ENCODE measurements at regions not wholly inside any gene's neighbourhood (a gene's known extent, or its start where the extent isn't known, plus 50 kb on each side); places are given as distances from the start of the nearest gene placed in this dataset.

DNA sequence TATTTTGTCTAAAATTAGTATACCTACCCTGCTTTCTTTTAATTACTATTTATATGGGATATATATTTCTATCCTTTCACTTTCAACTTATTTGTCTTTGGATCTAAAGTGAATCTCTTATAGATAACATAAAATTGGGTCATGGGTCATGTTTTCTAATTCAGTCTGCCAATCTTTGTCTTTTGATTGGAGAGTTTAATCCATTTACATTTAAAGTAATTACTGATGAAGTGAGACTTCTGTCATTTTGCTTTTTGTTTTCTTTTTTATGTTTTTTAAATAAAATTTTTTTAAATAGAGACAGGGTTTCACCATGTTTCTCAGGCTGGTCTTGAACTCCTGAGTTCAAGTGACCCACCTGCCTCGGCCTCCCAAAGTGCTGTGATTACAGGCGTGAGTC is 50.5 kb upstream of the PRDM1 start:
- WGBS = 94% methylated on average over 2 of the region's 2 CpGs

DNA sequence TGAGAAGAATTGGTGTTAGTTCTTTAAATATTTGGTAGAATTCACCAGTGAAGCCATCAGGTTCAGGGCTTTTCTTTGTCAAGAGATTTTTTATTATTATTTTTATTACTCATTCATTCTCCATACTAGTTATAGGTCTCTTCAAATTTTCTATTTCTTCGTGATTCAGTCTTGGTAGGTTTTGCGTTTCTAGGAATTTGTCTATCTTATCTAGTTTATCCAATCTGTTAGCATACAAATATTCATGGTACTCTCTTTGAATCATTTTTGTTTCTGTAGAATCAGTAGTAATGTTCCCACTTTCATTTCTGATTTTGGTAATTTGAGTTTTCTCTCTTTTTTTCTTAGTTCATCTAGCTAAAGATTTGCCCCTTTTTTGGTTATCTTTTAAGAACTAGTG is 52.3 kb upstream of the PRDM1 start:
- no peak overlapping the region for H3K4me3 ChIP-seq (ENCODE audit: low read length)
- no peaks in the 10 kb centered on the region for H3K27me3 ChIP-seq (ENCODE audit: insufficient read depth, low read length)
- H3K36me3 ChIP-seq (ENCODE audit: insufficient read depth, low read length) = no peaks in the 10 kb centered on the region
- H3K9me3 ChIP-seq (ENCODE audit: insufficient read depth, low read depth, low read length) = peaks cover 13% of the 10 kb centered on the region; the same call in 1 of the 2 replicates
- no peak overlapping the region for H3K9ac ChIP-seq (ENCODE audit: low read depth, low read length)
- H3K4me1 ChIP-seq (ENCODE audit: insufficient read depth, low read length) = no peaks in the 10 kb centered on the region
- no peak overlapping the region for H3K27ac ChIP-seq (ENCODE audit: low read depth, low read length)
- no CpG with 5 or more reads among the region's 2 CpGs for WGBS

More for the DNA sequence above, 50.5 kb upstream of the PRDM1 start:
- Histone ChIP-seq H3K27ac (ENCODE audit: low read depth, low read length) (no peak overlapping the region), H3K4me3 (ENCODE audit: low read length) (no peak overlapping the region), H3K36me3 (ENCODE audit: insufficient read depth, low read length) (no peaks in the 10 kb centered on the region), H3K4me1 (ENCODE audit: insufficient read depth, low read length) (no peaks in the 10 kb centered on the region), H3K9me3 (ENCODE audit: insufficient read depth, low read depth, low read length) (peaks cover 13% of the 10 kb centered on the region; the same call in 1 of the 2 replicates), H3K9ac (ENCODE audit: low read depth, low read length) (no peak overlapping the region), H3K27me3 (ENCODE audit: insufficient read depth, low read length) (no peaks in the 10 kb centered on the region)

DNA sequence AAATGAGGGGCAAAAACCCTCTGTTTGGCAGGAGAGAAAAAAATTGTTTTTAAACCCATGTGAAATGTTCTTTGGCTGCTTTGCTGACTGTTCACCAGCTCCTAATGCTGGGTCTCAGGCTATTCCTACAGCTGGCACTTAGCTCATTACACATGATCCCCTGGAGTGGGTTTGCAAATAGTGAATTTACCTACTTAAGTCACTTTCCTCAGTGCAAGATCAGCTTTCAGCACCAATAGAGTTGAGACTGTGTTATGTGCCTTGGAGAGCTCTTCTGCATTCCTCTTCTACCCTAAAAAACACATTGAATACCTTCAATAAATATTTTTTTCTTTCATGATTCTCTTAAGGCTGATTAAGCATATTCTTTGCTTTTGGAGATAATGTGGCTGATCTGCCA is 58.4 kb upstream of the PRDM1 start:
- H3K36me3 ChIP-seq (ENCODE audit: insufficient read depth, low read length) = no peaks in the 10 kb centered on the region
- no peaks in the 10 kb centered on the region for H3K9me3 ChIP-seq (ENCODE audit: insufficient read depth, low read depth, low read length)
- H3K9ac ChIP-seq (ENCODE audit: low read depth, low read length) = no peak overlapping the region
- H3K27me3 ChIP-seq (ENCODE audit: insufficient read depth, low read length) = no peaks in the 10 kb centered on the region
- no peak overlapping the region for H3K4me3 ChIP-seq (ENCODE audit: low read length)
- H3K27ac ChIP-seq (ENCODE audit: low read depth, low read length) = no peak overlapping the region
- H3K4me1 ChIP-seq (ENCODE audit: insufficient read depth, low read length) = peaks cover 16% of the 10 kb centered on the region

DNA sequence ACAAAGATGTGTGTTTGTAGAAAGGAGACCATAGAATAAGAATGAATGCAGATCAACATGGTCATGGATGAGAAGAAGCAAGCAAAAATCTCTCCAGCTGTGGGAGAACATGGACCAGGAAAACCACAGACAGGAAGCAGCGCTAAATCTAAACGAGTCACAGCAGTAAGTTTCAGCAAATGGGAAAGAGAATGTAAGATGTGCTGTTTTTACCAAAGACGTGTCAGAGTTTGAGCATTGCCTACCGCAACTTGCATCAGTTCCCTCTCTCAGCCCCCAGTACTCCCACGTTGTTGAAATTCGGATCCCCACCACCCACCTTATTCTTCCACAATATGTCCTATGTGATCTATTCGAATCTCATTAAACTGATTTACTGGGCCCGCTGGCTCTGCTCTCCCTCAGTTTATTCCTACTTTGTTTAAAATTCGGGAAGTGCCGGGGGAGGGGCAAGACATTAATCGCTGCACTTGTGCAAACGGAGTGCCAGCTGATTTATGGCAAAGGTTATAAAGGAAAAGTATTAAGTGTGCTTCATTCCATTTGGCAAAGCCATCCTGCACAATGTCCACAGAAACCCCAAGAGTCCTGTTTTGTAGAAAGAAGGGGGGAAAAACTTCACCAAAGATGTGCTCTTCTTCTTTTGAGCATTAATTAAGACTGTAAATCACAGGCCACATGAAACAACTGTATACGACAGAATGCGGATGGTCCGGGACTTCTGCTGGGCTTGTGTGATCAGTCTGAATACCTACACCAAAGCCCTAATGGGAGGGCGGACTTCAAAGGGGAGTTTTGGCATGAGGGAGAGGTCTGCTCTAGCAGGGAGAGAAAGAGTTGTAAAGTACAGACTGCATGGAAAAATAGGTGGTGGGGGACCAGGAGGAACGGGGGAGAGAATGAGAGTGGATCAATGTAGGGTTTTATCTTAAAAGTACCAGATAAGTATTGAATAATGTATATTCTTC is 59.1 kb upstream of the PRDM1 start:
- H3K9me3 ChIP-seq (ENCODE audit: insufficient read depth, low read depth, low read length) = no peaks in the 10 kb centered on the region
- H3K27ac ChIP-seq (ENCODE audit: low read depth, low read length) = no peak overlapping the region
- 53% methylated on average over 17 of the region's 17 CpGs for WGBS
- H3K4me3 ChIP-seq (ENCODE audit: low read length) = no peak overlapping the region
- no peak overlapping the region for H3K9ac ChIP-seq (ENCODE audit: low read depth, low read length)
- H3K4me1 ChIP-seq (ENCODE audit: insufficient read depth, low read length) = peaks cover 16% of the 10 kb centered on the region
- no peaks in the 10 kb centered on the region for H3K36me3 ChIP-seq (ENCODE audit: insufficient read depth, low read length)
- H3K27me3 ChIP-seq (ENCODE audit: insufficient read depth, low read length) = no peaks in the 10 kb centered on the region

DNA sequence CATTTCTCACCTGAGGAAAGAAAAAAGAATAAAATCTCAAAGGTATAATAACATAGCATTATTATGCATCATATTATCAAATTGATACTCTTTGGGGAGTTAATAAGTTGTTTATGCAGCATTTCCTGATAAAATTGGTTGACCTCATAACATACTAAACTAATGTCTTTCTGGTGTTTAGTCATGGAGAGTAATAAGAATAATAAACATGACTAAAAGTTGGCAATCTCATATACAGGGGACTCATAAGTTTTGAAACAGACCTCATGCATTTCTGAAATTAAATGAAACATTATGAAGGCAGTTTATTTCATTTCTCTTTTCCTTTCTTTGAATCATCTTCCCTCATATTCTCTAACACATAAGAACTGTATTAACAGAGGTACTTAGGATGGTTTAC is 60.5 kb upstream of the PRDM1 start:
- Histone ChIP-seq H3K36me3 (ENCODE audit: insufficient read depth, low read length) (no peaks in the 10 kb centered on the region), H3K9ac (ENCODE audit: low read depth, low read length) (no peak overlapping the region), H3K4me3 (ENCODE audit: low read length) (no peak overlapping the region), H3K9me3 (ENCODE audit: insufficient read depth, low read depth, low read length) (no peaks in the 10 kb centered on the region), H3K27ac (ENCODE audit: low read depth, low read length) (no peak overlapping the region), H3K27me3 (ENCODE audit: insufficient read depth, low read length) (no peaks in the 10 kb centered on the region), H3K4me1 (ENCODE audit: insufficient read depth, low read length) (peaks cover 16% of the 10 kb centered on the region)

DNA sequence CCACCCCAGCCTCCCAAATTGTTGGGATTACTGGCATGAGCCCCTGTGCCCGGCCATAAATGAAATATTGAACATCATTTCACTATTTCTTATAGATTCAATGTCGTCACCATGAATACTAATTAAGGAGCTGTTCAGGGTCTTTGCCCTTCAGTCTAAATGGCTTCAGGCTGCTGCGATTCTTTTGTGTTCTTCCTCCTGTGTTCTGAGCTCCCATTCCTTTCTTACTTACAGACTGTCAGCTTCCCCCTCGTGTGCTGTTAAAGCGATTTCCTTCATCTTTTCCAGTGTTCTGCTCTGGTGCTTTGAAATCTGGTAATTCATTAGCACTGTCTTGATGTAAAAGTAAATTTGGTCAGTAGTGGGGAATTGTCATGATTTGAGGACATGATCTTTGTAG is 63.3 kb upstream of the PRDM1 start:
- WGBS = 73% methylated on average over 5 of the region's 5 CpGs
- H3K4me3 ChIP-seq (ENCODE audit: low read length) = no peak overlapping the region
- no peaks in the 10 kb centered on the region for H3K27me3 ChIP-seq (ENCODE audit: insufficient read depth, low read length)
- peaks cover 14% of the 10 kb centered on the region for H3K4me1 ChIP-seq (ENCODE audit: insufficient read depth, low read length)
- H3K27ac ChIP-seq (ENCODE audit: low read depth, low read length) = no peak overlapping the region
- no peaks in the 10 kb centered on the region for H3K9me3 ChIP-seq (ENCODE audit: insufficient read depth, low read depth, low read length)
- no peaks in the 10 kb centered on the region for H3K36me3 ChIP-seq (ENCODE audit: insufficient read depth, low read length)
- H3K9ac ChIP-seq (ENCODE audit: low read depth, low read length) = no peak overlapping the region

DNA sequence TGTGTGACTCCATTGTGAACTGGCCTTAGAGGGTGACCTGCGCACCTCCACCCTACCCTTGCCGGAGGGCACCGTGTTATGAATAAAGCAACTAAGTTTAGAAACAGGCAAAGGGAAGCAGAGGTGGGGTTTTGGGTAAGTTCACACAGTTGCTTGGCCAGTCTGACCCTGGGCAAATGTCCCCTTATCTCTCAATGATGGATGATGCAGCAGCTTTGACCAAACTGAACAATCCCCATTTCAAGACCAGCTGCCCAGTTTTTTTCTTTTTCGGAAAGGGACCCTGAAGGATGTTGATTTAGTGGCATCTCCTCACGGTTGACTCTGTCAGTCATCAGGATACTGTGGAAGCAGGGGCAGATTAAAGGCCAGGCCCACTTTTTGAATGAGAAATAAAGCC is 68.7 kb upstream of the PRDM1 start:
- Histone ChIP-seq H3K9ac (ENCODE audit: low read depth, low read length) (no peak overlapping the region), H3K27ac (ENCODE audit: low read depth, low read length) (no peak overlapping the region), H3K9me3 (ENCODE audit: insufficient read depth, low read depth, low read length) (no peaks in the 10 kb centered on the region), H3K4me1 (ENCODE audit: insufficient read depth, low read length) (peaks cover 19% of the 10 kb centered on the region), H3K4me3 (ENCODE audit: low read length) (no peak overlapping the region), H3K36me3 (ENCODE audit: insufficient read depth, low read length) (no peaks in the 10 kb centered on the region), H3K27me3 (ENCODE audit: insufficient read depth, low read length) (no peaks in the 10 kb centered on the region)
- WGBS = 82% methylated on average over 5 of the region's 5 CpGs

DNA sequence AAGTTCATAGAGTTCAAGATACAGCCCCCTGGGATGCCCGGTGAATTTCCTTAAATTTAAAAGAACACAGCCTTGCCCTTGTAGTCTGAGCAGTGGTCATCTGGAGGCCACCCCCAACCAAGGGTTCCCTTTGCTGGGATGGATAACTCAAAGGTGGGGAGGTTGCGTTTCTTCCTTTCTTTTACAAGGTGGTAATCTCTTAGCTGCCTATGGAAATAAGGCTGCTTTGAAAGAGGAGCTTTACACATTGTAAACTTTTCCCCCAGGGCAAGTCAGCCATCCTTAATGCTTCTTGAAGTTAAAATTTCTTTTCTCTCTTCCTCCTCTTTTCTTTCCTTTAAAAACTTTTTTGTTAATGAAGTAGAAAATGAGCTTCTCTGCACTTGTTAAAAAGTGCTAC is 71.2 kb upstream of the PRDM1 start:
- H3K9ac ChIP-seq (ENCODE audit: low read depth, low read length) = no peak overlapping the region
- H3K27ac ChIP-seq (ENCODE audit: low read depth, low read length) = peak overlapping the region; percentile 73; the same call in 1 of the 2 replicates
- H3K4me3 ChIP-seq (ENCODE audit: low read length) = no peak overlapping the region

DNA sequence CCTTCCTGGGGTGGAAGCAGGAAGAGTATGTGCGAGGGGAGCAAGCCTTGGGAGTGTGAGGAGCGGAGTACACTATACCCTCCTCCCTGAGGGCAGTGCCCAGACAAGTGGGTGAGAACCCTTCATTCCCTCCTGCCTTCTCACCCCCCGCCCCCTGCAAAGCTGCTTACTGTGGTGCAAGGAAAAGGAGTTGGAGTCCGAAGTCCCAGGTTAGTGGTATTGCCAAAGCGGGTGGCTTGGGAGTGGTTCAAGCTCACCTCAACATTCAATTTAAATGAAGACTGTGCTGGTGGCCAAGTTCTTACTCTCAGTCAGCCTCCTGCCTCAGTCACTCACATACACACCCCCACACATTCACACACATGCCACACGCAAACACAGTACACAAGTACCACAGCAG is 74.7 kb upstream of the PRDM1 start:
- Histone ChIP-seq H3K27ac (ENCODE audit: low read depth, low read length) (no peak overlapping the region), H3K36me3 (ENCODE audit: insufficient read depth, low read length) (no peaks in the 10 kb centered on the region), H3K9me3 (ENCODE audit: insufficient read depth, low read depth, low read length) (no peaks in the 10 kb centered on the region), H3K4me1 (ENCODE audit: insufficient read depth, low read length) (peaks cover 19% of the 10 kb centered on the region), H3K4me3 (ENCODE audit: low read length) (no peak overlapping the region), H3K9ac (ENCODE audit: low read depth, low read length) (no peak overlapping the region), H3K27me3 (ENCODE audit: insufficient read depth, low read length) (no peaks in the 10 kb centered on the region)
- 82% methylated on average over 5 of the region's 6 CpGs for WGBS

More for the DNA sequence above, 71.2 kb upstream of the PRDM1 start:
- peaks cover 19% of the 10 kb centered on the region for H3K4me1 ChIP-seq (ENCODE audit: insufficient read depth, low read length)
- no peaks in the 10 kb centered on the region for H3K27me3 ChIP-seq (ENCODE audit: insufficient read depth, low read length)
- no peaks in the 10 kb centered on the region for H3K9me3 ChIP-seq (ENCODE audit: insufficient read depth, low read depth, low read length)
- no peaks in the 10 kb centered on the region for H3K36me3 ChIP-seq (ENCODE audit: insufficient read depth, low read length)
- 4% methylated on average over 2 of the region's 2 CpGs for WGBS

DNA sequence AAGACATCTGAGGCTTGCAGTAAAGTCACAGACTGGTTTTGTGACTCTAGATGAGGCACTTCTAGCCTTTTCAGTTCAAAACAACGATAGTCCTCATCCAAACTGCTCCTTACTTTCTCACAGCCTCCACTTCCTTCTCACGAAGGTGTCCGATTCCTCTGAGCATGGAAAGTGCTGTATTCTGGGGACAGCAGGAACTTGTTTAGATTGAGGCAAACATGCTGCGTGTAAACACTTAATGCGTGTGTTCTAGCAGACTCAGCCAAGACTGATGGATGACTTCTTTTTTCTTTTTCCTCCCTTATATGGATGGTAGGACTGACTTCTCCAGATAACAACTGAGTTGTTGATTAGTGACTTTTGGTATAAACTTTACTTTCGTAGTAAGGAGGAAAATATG is 80.2 kb upstream of the PRDM1 start:
- H3K36me3 ChIP-seq (ENCODE audit: insufficient read depth, low read length) = no peaks in the 10 kb centered on the region
- peaks cover 56% of the 10 kb centered on the region for H3K4me1 ChIP-seq (ENCODE audit: insufficient read depth, low read length)
- WGBS = 73% methylated on average over 5 of the region's 6 CpGs
- no peak overlapping the region for H3K4me3 ChIP-seq (ENCODE audit: low read length)
- peaks cover 5% of the 10 kb centered on the region; the same call in 1 of the 2 replicates for H3K27me3 ChIP-seq (ENCODE audit: insufficient read depth, low read length)
- no peak overlapping the region for H3K27ac ChIP-seq (ENCODE audit: low read depth, low read length)
- no peak overlapping the region for H3K9ac ChIP-seq (ENCODE audit: low read depth, low read length)
- no peaks in the 10 kb centered on the region for H3K9me3 ChIP-seq (ENCODE audit: insufficient read depth, low read depth, low read length)

DNA sequence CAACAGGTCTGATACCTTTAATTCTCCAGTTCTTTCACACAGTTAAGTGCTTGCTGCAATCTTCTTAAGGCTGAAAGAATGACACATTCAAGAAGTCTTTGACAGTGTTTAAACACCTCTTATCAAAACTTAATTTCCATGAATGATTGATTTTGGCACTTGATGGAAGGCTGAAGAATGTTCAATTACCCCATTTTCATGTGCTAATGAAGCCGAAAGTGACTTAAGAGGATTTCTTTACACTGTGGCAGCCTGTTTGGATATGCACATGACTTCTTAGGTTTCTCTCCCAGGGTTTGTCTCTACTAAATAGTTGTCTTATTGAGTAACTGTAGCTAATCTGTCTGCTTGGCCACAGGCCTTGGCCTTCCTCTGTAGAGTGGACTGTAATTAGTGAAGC is 81.1 kb upstream of the PRDM1 start:
- Histone ChIP-seq H3K4me3 (ENCODE audit: low read length) (no peak overlapping the region), H3K9me3 (ENCODE audit: insufficient read depth, low read depth, low read length) (no peaks in the 10 kb centered on the region), H3K27me3 (ENCODE audit: insufficient read depth, low read length) (peaks cover 5% of the 10 kb centered on the region; the same call in 1 of the 2 replicates), H3K36me3 (ENCODE audit: insufficient read depth, low read length) (no peaks in the 10 kb centered on the region), H3K27ac (ENCODE audit: low read depth, low read length) (peak overlapping the region; percentile 36; the same call in 1 of the 2 replicates), H3K4me1 (ENCODE audit: insufficient read depth, low read length) (peaks cover 58% of the 10 kb centered on the region), H3K9ac (ENCODE audit: low read depth, low read length) (no peak overlapping the region)
- WGBS = 12% methylated on average over 1 of the region's 1 CpG

All from HUES64 (cell line).